NCI-H345 treated with DMSO at 0.1 percent for 48 hours (cell line): ENCODE measurements at regions not wholly inside any gene's neighbourhood (a gene's known extent, or its start where the extent isn't known, plus 50 kb on each side); places are given as distances from the start of the nearest gene placed in this dataset.
"Not testable (repeated sequence)": the region's sequence is repeated elsewhere in the genome, so short reads cannot be mapped to it uniquely, and the experiment has no call there.

Experiments
- DNase-seq: peaks from one replicate; lab custom pipeline; 2025; ENCODE audit not compliant: unreplicated experiment; lab: John Stamatoyannopoulos, UW

- DNase-seq = no peak
Measured at GRCh38 chrX:131821945-131822622, 201.0 kb upstream of the STK26 start.

- no peak for DNase-seq
Measured at GRCh38 chrX:131826572-131826971, 196.5 kb upstream of the STK26 start.

- peak; percentile 46 for DNase-seq
Measured at GRCh38 chrX:131827935-131828334, 195.2 kb upstream of the STK26 start.

GRCh38 chrX:131828482-131828881 lies 194.6 kb upstream of the STK26 start:
- no peak for DNase-seq

- DNase-seq = peak; percentile 63
Measured at GRCh38 chrX:131830400-131831184, 192.5 kb upstream of the STK26 start.

GRCh38 chrX:131831185-131831520 lies 191.9 kb upstream of the STK26 start:
- DNase-seq = no peak

- no peak for DNase-seq
Measured at GRCh38 chrX:131836161-131836560, 186.9 kb upstream of the STK26 start.

GRCh38 chrX:131837325-131837724 lies 185.8 kb upstream of the STK26 start:
- DNase-seq = no peak

GRCh38 chrX:131840799-131841495 lies 182.2 kb upstream of the STK26 start:
- DNase-seq = no peak

- no peak for DNase-seq
Measured at GRCh38 chrX:131841496-131842437, 181.3 kb upstream of the STK26 start.

- DNase-seq = no peak
Measured at GRCh38 chrX:131843987-131844386, 179.1 kb upstream of the STK26 start.

GRCh38 chrX:131845201-131845600 lies 177.9 kb upstream of the STK26 start:
- DNase-seq = no peak

- DNase-seq = no peak
Measured at GRCh38 chrX:131845771-131846170, 177.3 kb upstream of the STK26 start.

- DNase-seq = not testable (repeated sequence)
Measured at GRCh38 chrX:131850964-131851363, 172.1 kb upstream of the STK26 start.

GRCh38 chrX:131853440-131853839 lies 169.7 kb upstream of the STK26 start:
- DNase-seq = no peak

GRCh38 chrX:131854581-131854980 lies 168.5 kb upstream of the STK26 start:
- DNase-seq = no peak

GRCh38 chrX:131861088-131861787 lies 161.9 kb upstream of the STK26 start:
- DNase-seq = no peak

GRCh38 chrX:131862321-131862720 lies 160.8 kb upstream of the STK26 start:
- no peak for DNase-seq

GRCh38 chrX:131869182-131869581 lies 153.9 kb upstream of the STK26 start:
- DNase-seq = no peak

GRCh38 chrX:131874300-131874699 lies 148.8 kb upstream of the STK26 start:
- no peak for DNase-seq
